HCT116 (cell line): ENCODE measurements at regions not wholly inside any gene's neighbourhood (a gene's known extent, or its start where the extent isn't known, plus 50 kb on each side); places are given as distances from the start of the nearest gene placed in this dataset.

Source experiments
- ATAC-seq: fragments of 200-7000 bp; cut with Tn5 transposase; 2 replicates; pipeline ENCODE4 v1.9.1; 2020; ENCODE audit warnings: mild to moderate bottlenecking, moderate library complexity
- BruUV-seq: library from RNA; stranded (reverse); fragments of 400-500 nt; replicated peaks from 2 replicates; lab custom pipeline; 2021; lab: Mats Ljungman, UMichigan
- CTCF ChIA-PET: fragments of 300-600 bp; sonication (Branson Sonifier 250); formaldehyde crosslinking; loops from one replicate; lab custom pipeline; 2021; ENCODE audit warnings: antibody characterized with exemption; lab: Charles Lee
- POLR2A ChIA-PET: fragments of 300-600, 350-600 bp; sonication (Branson Sonifier 250); formaldehyde crosslinking; loops from one replicate; lab custom pipeline; 2021; ENCODE audit warnings: antibody characterized with exemption; lab: Charles Lee
- RAD21 ChIA-PET, 2 experiments: fragments of 300-600 bp; sonication (Branson Sonifier 250); formaldehyde crosslinking; loops; one replicate each; lab custom pipeline; 2023; ENCODE audit warnings: low total read pairs in 2 of 2; ENCODE audit not compliant: uncharacterized antibody in 2 of 2, unreplicated experiment in 2 of 2, low non-redundant PET in 1 of 2; lab: Charles Lee
- DNase-seq: peaks from one replicate; pipeline ENCODE4 v3.0.0-alpha.2; 2010; ENCODE audit warnings: low read depth, low spot score
- H2AFZ ChIP-seq: fragments of 200-600 bp; shearing (Covaris generic), sonication (generic); 2 replicates; pipeline ENCODE4 v1.6.1; 2017; ENCODE audit warnings: low read depth, mixed run types, mixed read lengths, antibody characterized with exemption, low read length; ENCODE audit not compliant: poor library complexity, severe bottlenecking
- H3K27ac ChIP-seq: 2 replicates; pipeline ENCODE4 v1.5.1; 2012; ENCODE audit warnings: low read depth, low read length
- H3K27me3 ChIP-seq: fragments of 200-600 bp; sonication (generic); 2 replicates; pipeline ENCODE4 v1.6.1; 2016; ENCODE audit warnings: mixed run types, low read length, mixed read lengths; ENCODE audit not compliant: insufficient read depth
- H3K36me3 ChIP-seq, 2 experiments: fragments of 200-500 bp in 1 of 2; fragments of 200-600 bp in 1 of 2; sonication (Bioruptor generic) in 1 of 2; sonication (generic) in 1 of 2; 2 replicates each; pipeline versions ENCODE4 v1.5.1 to v1.6.1; 2014 to 2016; ENCODE audit warnings: low read length in 2 of 2, inconsistent platforms in 1 of 2, mixed read lengths in 1 of 2, mixed run types in 1 of 2; ENCODE audit not compliant: insufficient read depth in 2 of 2, control insufficient read depth in 1 of 2
- H3K4me1 ChIP-seq, 2 experiments: fragments of 200-600 bp in 1 of 2; sonication (generic) in 1 of 2; 2 replicates each; pipeline versions ENCODE4 v1.5.1 to v1.6.1; 2012 to 2017; ENCODE audit warnings: low read length in 2 of 2, inconsistent platforms in 1 of 2, mild to moderate bottlenecking in 1 of 2, mixed read lengths in 1 of 2, mixed run types in 1 of 2, moderate library complexity in 1 of 2; ENCODE audit not compliant: insufficient read depth in 2 of 2, control insufficient read depth in 1 of 2
- H3K4me2 ChIP-seq: fragments of 200-600 bp; sonication (generic); 2 replicates; pipeline ENCODE4 v1.6.1; 2017; ENCODE audit warnings: mixed run types, low read length, mixed read lengths
- H3K4me3 ChIP-seq, 2 experiments: fragments of 200-600 bp in 1 of 2; sonication (generic) in 1 of 2; replicated peaks in 1 of 2; 2 replicates each; pipeline ENCODE4 v1.5.1; 2011 to 2016; ENCODE audit warnings: low read length in 2 of 2, control low read depth in 1 of 2, low read depth in 1 of 2, mild to moderate bottlenecking in 1 of 2, mixed read lengths in 1 of 2, mixed run types in 1 of 2
- H3K79me2 ChIP-seq: fragments of 200-600 bp; sonication (generic); 2 replicates; pipeline ENCODE4 v1.6.1; 2017; ENCODE audit warnings: mild to moderate bottlenecking, mixed run types, low read length, moderate library complexity, mixed read lengths; ENCODE audit not compliant: insufficient read depth
- H3K9ac ChIP-seq: fragments of 200-600 bp; sonication (generic); 2 replicates; pipeline ENCODE4 v1.6.1; 2016; ENCODE audit warnings: low read length, mixed read lengths
- H3K9me2 ChIP-seq: fragments of 200-600 bp; sonication (generic), shearing (Covaris generic); 2 replicates; pipeline ENCODE4 v1.6.1; 2017; ENCODE audit warnings: mixed run types, mild to moderate bottlenecking, moderate library complexity; ENCODE audit not compliant: insufficient read depth
- H3K9me3 ChIP-seq, 2 experiments: fragments of 200-500 bp in 1 of 2; fragments of 200-600 bp in 1 of 2; sonication (Bioruptor generic) in 1 of 2; sonication (generic) in 1 of 2; 2 replicates each; pipeline ENCODE4 v1.6.1; 2014 to 2017; ENCODE audit warnings: low read length in 2 of 2, mixed read lengths in 2 of 2, inconsistent platforms in 1 of 2, low read depth in 1 of 2, mild to moderate bottlenecking in 1 of 2, mixed run types in 1 of 2, moderate library complexity in 1 of 2; ENCODE audit not compliant: control insufficient read depth in 1 of 2, insufficient read depth in 1 of 2
- H4K20me1 ChIP-seq: fragments of 200-600 bp; sonication (generic), shearing (Covaris generic); 2 replicates; pipeline ENCODE4 v1.6.1; 2017; ENCODE audit warnings: mixed run types, mild to moderate bottlenecking, moderate library complexity; ENCODE audit not compliant: insufficient read depth
- RAD21 ChIP-seq: IDR thresholded peaks from 2 replicates; pipeline ENCODE4 v1.6.1; 2012; ENCODE audit warnings: low read depth, mild to moderate bottlenecking
- REST ChIP-seq: IDR thresholded peaks from 2 replicates; pipeline ENCODE4 v1.6.1; 2012; ENCODE audit warnings: low read depth
- intact Hi-C: fragments of 100-400 bp; cut with micrococcal nuclease; formaldehyde crosslinking; loops from 2 replicates; pipeline ENCODE4 v1.10.0; 2022
- TF ChIP-seq, protein P1 (sequence below), 3 experiments: fragments of 200-600 bp in 1 of 3; sonication (generic) in 1 of 3; IDR thresholded peaks in 2 of 3; conservative IDR thresholded peaks in 1 of 3; 2 replicates each; pipeline ENCODE4 v1.5.1; 2012 to 2017; ENCODE audit warnings: low read depth in 2 of 3, low read length in 2 of 3, antibody characterized with exemption in 1 of 3, borderline replicate concordance in 1 of 3, control low read depth in 1 of 3, mild to moderate bottlenecking in 1 of 3, mixed read lengths in 1 of 3, mixed run types in 1 of 3, moderate library complexity in 1 of 3; ENCODE audit not compliant: insufficient read depth in 1 of 3

GRCh38 chr5:23727271-23727670 lies 219.9 kb downstream of the PRDM9 start:
- RAD21 ChIA-PET, result no interaction called here
- CTCF ChIA-PET, result no interaction called here
- no peak overlapping the region for H3K27ac ChIP-seq
- H3K9me2 ChIP-seq, result no peaks in the 10 kb centered on the region
- H3K4me2 ChIP-seq, result no peak overlapping the region
- no peak overlapping the region for H2AFZ ChIP-seq
- intact Hi-C loops, result no loop called here
- no peaks in the 10 kb centered on the region for H3K4me1 ChIP-seq
- peaks cover 0 to 17% of the 10 kb centered on the region in 2 experiments; a peak in 2 of 4 replicates for H3K9me3 ChIP-seq
- no peak for DNase-seq
- no peaks in the 10 kb centered on the region for H3K36me3 ChIP-seq
- TF ChIP-seq REST (no peak), RAD21 (no peak)
- TF ChIP-seq, protein P1, sequence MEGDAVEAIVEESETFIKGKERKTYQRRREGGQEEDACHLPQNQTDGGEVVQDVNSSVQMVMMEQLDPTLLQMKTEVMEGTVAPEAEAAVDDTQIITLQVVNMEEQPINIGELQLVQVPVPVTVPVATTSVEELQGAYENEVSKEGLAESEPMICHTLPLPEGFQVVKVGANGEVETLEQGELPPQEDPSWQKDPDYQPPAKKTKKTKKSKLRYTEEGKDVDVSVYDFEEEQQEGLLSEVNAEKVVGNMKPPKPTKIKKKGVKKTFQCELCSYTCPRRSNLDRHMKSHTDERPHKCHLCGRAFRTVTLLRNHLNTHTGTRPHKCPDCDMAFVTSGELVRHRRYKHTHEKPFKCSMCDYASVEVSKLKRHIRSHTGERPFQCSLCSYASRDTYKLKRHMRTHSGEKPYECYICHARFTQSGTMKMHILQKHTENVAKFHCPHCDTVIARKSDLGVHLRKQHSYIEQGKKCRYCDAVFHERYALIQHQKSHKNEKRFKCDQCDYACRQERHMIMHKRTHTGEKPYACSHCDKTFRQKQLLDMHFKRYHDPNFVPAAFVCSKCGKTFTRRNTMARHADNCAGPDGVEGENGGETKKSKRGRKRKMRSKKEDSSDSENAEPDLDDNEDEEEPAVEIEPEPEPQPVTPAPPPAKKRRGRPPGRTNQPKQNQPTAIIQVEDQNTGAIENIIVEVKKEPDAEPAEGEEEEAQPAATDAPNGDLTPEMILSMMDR (IDR thresholded peaks at IDR 0.05 in 2 of 3, conservative IDR thresholded peaks at IDR 0.05 in 1 of 3; ENCODE audit: borderline replicate concordance in 1 of 3, insufficient read depth in 1 of 3, low read depth in 2 of 3, low read length in 2 of 3), result no peak
- TF ChIP-seq, all 23 proteins: peak for 0
- Histone ChIP-seq H4K20me1 (no peaks in the 10 kb centered on the region), H3K9ac (no peak overlapping the region), H3K4me3 (no peak overlapping the region), H3K27me3 (no peaks in the 10 kb centered on the region), H3K79me2 (no peaks in the 10 kb centered on the region)
- no TSS peak for BruUV-seq
- POLR2A ChIA-PET, result no interaction called here
- no peak for ATAC-seq
